Germinal center (tissue), 1 donor: ENCODE measurements at regions not wholly inside any gene's neighbourhood (a gene's known extent, or its start where the extent isn't known, plus 50 kb on each side); places are given as distances from the start of the nearest gene placed in this dataset.

Experiments used
- DNase-seq: peaks from one replicate; pipeline ENCODE4 v3.0.0; 2012; ENCODE audit warnings: mixed read lengths, low spot score

DNA sequence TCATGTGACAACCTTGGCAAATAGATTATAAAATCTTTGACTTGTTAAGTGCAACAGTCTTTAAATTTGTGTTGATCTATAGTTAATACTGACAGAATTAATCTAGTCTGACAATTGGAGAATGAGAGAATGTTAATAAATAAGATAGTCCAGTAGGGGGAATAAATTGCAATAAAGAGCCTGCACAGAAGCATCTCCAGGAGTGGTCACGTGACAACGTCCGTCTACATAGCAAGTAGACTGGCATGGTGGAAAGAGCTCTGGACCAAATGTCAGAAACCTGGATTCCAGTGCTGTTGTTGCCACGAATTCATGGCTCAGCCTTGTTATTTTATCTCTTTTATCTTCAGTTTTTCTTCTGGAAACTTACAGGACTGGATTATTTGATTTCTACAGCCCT lies 436.5 kb downstream of the RAB28 start:
- no peak for DNase-seq

DNA sequence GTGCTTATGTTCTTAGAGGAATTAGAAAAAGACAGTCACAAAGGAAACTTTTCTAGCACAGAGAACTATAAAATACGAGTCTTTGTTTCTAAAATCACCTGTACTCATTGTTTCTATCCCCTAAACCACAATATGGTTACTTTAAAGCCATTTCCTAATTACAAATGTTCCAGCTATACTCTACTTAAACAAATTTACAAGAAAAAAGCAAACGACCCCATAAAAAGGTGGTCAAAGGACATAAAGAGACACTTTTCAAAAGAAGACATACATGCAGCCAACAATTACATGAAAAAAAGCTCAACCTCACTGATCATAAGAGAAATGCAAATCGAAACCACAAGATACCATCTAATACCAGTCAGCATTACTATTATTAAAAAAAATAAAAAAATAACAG lies 447.3 kb downstream of the RAB28 start:
- no peak for DNase-seq

DNA sequence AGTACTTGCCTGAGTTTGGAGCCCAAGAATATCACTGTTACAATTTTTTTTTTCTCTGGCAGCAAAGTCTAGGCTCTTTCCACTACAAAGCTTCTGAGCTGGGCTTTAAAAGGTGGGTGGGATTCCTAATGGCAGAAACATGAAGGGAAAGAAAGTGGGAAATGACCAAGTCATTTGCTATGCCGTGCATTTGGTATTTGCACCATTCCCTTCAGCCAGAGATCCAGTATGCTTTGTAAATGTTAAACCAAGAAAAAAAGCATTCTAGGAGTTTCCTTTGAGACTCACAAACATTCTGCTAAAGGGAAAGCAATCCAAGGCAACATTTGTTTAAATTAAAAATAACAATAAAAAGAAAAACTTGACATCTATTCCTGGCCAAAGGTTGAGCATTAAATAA lies 451.2 kb downstream of the RAB28 start:
- DNase-seq = no peak

DNA sequence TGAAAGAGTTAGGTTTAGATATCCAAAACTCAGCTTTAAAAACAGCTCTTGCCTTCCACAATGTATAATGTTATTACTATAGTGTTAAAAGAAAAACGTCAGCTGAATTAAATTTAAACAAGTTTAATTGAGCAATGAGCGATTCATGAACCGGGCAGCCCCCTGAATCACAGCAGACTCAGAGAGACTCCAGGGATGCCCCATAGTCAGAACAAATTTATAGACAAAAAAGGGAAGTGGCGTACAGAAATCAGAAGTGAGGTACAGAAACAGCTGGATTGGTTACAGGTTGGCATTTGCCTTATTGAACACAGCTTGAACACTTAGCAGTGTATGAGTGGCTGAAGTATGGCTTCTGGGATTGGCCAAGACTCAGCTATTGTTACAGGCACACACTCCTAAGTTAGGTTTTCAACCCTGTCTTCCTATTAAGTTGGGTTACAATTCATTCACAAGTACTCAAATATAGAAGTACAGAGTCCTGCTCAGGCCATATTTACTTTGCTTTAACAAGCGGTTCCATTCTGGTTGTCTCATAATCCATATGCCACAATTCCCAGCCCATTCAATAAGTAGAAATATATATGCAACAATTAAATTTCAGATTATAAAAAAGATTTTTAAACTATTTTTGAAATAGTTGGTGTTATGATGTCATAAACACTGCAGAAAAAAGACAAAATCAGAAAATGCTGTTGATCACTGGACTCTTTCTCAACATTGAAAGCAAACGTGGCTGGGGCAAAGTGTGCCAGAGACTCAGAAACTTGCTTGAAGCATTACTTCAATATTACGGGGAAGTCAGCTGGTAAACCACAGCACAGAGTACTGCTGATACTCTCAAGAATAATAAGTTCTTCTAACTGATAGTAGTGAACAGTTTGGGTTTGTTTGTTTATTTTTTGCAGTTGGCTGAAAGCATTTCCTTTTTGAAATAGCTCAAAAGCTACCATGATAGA lies 459.7 kb downstream of the RAB28 start:
- no peak for DNase-seq

DNA sequence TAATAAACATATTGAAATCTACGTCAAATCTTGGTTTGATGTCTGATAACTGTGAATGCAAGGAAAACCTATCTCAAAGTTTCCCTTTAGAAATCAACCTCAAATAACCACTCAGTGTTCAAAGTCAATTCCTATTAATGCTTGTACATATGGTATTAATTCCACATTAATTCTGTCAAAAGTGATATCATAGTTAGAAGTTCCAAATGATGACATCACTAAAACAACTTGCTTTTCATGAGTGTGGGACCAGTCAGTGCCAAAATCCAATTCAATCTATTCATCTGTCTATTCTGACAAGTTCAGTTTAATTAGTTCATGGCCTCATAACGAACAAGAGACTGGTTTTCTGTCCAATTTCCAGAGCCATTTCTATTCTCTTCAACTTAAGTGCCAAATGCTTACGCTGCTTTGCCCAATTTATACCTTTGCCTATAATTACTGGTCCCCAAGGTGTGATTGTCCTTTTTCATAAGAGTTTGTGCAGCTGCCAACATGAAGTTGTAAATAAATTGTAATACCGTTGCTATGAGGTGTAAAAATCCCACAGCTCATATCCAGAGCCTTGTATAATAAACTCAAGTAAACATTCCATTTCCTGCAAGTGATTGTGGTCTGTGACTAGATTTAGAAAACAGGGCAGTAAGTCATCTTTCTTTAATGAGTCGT lies 476.2 kb downstream of the RAB28 start:
- DNase-seq = no peak

DNA sequence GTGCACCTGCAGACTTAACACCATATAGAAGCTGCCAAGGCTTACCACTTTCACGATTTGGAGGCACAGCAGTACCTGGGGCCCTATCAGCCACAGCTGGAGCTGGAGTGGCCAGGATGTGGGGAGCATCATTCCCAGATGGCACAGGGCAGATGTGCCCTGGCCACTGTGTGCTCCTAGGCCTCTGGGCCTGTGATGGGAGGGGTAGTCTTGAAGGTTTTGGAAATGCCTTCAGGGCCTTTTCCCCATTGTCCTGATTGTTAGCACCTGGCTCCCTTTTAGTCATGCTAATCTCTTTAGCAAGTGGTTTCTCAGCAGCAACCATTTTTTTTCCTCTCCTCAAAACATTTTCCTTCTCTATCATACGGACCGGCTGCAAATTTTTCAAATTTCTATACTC lies 490.2 kb downstream of the RAB28 start:
- no peak for DNase-seq

DNA sequence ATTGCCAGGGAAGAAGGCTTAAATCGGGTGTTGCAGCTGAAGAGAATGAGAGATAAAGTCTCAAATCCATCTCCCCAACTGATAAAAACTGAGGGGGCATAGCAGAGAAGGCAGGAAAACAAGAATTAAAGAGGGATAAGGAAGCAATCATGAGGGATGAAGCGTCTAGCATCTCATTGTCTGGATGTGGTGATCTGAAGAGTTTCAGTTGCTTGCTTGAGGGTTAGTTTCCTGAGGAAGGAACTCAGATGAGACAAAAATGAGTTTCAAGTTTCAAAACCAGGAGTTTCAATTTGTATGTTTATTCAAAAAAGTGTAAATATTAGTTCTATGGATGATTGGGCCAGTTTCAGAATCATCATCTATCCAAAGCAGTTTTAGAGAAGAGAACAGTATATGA lies 496.9 kb downstream of the RAB28 start:
- DNase-seq = no peak

DNA sequence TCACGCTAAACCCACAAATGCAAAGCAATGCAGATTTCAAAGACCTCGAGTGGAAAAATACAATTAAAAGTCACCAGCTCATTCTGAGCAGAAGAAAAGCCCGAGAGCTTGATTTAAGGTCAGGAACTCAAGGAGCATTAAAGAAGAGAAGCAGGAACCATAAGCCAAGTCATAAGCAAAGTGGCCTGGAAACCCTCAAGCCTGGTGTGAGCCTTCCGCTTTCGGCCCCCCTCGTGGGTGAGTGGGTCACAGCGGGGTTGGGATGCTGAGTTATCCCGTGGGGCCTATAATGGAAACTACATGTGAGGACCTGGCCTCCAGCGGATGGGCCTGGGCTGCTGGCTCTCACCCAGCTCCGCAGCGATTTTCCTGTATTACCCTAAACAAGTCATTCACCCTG lies 504.3 kb downstream of the RAB28 start:
- no peak for DNase-seq

DNA sequence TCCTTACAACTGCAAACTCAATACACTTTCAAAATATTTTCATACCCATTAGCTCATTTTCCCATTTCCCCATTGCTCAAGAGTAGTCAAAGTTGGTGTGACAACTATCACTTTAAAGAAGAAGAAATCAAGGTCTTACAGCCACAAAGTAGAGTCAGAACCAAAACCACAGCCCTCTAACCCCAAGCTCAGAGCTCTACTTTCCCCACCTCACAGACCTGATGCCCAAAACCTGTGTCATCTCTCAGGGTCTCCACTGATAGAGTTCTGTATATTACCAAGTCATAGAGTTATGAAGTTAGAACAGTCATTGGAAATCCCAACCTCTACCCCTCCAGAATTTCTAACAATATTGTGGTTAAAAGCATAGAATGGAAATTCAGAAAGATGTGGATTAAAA lies 505.8 kb downstream of the RAB28 start:
- DNase-seq = no peak

DNA sequence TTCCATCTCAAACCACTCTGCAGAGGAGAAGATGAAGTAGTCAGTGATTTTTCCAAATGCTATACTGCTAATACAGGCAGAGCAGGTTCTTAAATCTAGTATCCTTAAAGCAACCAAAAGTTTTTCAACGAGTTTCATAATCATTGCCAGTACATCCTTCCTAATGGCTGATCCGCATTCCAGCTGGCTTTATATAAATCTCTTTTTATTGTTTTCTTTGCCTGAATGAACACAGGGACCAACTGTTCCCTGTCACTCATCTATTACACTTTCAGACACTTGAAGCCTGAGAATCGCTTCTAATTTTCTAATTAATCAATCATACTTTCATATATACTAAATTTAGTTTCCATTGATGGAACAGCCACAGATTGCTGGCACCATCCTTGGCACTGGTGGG lies 508.6 kb downstream of the RAB28 start:
- DNase-seq = no peak

DNA sequence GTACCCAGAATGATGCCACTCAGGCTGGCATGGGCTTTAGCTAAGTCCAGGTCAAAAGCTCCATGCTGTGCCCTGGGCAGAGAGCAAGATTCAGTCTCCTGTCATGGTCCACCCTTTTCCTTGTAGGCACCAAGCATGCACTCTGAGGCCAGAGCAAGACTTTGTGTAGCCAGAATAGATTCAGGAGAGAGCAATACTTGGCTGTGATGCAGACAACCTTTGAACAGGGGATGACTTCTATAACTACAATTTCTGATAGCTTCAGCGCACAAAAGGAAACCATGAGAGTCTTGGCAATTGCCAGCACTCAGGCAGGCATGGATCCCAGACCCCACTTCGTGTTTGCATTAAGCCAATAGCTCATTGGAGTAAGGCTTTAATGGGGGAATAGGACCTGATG lies 510.6 kb downstream of the RAB28 start:
- no peak for DNase-seq

DNA sequence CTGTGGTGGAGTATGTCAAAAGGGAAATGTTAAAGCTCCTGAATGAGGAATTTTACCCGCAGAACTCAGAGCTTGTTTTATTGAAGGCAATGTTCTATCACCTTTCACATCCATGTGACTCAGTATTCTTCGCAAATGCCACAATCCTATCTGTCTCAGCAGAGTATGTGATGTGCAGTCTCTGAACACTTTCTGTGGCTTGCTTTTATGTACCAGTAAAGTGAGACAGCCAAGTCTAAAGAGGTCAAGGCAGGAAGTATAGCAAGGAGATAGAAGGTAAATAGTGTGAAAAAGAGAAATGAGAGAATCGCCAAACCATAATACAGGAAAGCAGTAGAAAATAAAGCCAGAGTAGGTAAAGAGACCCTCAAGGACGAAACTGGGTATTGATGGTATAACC lies 515.8 kb downstream of the RAB28 start:
- no peak for DNase-seq

DNA sequence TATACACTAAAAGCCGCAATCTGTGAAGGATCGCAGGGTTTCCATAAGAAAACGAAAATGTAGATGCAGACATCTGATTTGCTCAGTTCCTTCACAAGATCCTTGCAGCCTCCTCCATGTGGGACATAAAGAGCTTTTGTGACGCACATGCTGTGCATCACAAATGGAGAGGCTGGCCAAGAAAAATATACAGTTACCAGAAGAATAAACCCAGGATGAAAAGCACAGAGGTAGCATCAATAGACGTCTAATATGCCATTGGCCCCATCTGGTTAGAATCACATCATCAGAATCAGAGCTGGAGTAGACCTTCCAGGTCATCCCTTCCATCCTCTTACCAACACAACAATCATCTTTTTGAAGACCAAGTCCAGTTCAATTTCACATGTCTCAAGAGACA lies 517.4 kb downstream of the RAB28 start:
- no peak for DNase-seq

DNA sequence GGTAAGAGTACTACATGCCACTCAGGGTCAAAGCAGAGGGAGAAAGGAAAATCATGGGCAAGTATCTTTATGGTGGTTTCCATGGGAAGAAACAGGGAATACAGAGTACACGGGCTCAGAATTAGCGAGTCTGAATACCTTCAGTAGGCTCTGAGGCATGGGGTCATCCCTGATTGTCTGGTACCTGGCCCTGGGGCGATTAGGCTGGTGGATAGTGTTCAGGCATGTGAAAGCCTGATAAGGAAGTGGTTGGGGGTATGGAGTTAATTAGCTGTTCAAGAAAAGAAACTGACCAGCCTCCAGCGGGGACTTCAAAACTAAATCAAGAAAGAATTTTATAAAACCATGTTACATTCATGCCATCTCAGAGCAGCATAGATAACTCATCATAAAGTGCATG lies 518.8 kb downstream of the RAB28 start:
- no peak for DNase-seq

DNA sequence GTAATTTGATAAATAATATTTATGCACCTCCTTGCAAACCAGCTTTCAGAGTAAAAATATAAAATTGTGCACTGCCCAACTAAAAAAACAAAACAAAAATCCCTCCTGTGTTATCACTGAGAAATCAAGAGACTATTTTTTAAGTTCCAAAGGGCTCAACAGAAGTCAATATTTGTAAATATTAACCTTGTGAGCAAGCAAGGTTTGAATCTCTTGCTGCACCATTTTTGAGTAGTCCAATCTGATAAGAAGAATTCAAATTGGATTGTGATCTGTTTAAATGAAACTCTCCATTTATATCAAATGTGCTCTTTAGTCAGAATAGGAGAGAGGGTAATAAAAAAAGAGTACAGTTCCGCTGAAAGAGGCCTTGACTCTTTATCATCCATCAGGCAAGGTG lies 520.2 kb downstream of the RAB28 start:
- no peak for DNase-seq

DNA sequence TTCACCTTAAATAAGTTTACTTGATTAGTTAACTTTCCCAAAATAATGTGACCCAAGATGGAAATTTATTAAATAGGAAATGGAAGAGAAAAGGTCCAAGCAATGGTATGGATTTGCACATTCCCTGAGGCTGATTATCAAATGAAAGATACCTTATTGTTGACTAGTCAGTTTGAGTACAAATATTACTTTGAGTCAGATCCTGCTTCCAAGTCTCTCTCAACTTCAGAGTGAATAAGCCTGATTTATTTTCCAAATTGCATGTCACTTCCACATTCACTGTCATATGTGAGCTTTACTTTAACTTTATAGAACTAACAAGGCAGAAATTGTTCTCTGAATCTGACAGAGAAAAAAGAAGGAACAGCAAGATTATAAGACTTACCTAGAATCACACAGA lies 520.8 kb downstream of the RAB28 start:
- DNase-seq = no peak

DNA sequence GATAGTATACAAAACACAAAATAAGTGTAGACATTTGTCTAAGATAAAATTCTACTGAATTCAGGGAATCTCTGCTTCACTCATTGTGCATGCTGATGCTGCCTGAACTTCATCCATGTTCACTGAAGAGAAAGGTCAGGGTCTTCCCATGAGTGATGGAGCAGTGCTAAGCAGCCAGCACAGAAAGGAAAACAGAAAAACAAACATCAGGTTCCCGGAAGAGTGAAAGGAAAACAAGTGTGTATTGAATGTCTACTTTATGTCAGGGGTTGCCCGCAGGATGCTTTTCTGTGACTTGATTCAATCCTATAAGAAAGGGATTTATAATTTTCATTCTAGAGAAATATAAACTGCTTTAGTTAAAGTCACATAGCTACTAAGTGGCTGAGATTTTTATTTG lies 522.4 kb downstream of the RAB28 start:
- DNase-seq = no peak

DNA sequence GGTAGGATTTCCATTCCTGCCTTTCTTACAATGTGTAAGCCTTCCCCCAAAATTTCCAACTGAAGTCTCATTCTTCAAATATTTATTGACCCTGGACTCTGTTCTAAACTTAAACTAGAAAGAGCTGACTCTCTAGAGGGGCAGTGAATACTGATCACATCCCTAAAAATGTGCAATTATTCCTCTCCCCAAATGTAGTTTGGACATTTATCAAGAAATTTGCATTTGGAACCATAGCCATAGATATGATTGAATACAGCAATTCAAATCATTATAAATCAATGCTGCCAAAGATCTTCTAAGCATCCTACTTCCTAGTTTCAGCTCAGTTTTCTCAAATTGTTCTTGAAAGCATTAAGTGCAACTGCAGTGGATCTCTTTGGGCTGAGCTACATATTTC lies 525.7 kb downstream of the RAB28 start:
- no peak for DNase-seq

DNA sequence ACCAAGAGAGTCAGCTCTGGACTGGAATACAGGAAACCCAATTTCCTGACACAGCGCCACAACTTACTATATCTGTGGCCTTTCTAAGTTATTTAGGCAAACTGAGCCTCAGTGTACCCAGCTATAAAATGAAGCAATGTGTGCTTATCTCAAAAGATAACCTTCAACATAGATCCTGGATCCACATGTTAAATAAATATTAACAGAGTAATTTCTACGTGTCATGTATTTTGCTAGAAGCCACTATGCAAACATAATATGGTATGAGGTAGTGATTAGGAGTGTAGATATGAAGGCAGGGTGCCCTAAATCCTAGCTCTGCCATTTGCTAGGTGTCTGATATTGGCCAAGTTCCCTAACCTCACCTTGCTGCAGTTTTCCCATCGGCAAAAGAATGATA lies 527.0 kb downstream of the RAB28 start:
- DNase-seq = no peak

DNA sequence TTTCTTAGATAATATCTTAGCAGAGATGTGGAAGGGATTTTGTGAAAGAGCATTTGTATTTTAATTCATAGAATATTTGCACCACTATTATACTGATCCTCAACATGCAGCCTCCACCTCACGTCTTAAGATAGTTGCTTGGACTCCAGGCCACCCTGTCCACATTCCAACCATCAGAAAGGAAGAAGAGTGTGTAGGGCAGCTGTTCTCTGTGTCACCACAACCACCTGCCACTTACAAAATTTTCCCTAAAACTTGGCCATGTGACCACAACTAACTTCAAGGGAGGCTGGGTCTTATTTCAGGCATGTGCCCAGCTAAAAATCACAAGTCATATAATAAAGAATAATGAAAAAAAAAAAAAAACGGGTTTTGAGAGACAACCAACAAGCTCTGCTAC lies 528.1 kb downstream of the RAB28 start:
- DNase-seq = no peak

DNA sequence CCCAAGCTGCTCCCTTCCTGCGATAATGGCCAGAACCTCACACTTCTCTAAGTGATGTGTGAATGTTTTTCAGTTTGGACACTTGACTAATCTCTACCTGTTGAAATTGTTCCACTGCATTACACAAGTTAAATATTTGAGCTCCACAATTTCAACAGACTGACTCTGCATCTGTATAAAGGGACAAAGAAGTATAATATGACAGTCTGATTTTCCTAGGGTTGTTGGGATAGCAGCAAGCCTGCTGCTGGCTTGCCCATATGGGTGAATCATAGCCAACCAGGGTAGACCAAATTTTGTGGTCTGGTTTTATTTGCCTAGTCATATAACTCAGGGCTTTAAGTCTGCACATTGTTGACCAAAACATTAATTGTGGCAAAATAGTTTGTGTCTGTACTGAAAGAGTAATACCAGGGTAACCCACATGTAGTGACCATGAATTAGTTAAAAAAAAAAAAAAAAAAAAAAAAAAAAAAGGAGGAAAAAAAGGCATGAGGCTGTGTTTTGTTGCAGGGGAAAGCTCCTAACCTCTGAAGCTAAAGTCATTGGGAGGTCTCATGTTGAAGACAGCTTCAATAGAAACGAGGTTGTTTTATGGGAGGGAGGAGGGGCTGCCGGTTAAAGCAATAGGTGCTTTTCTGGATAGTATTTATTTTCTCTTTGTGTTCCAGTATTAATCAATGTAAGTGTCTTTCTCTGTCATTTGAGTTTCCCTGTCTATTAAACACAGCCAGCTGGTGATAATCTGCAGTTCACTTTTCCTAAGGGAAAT lies 534.2 kb downstream of the RAB28 start:
- DNase-seq = no peak

DNA sequence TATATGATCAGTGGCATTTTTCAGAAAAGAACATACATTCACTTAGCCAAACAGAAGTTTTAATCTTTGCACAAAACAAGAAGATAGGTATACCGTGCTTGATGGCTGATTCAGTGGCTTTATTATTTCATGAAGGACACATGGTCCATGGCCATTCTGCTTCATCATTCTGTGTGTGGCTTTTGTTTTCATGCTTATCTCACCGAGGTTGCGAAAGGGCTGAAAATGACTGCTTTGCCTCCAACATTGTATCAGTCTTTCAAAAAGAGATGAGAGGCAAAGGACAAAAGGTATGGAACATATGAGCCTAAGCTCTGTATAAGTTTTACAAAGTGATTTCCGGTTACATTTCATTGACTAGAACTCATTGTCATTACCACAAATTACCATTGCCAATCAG lies 541.1 kb downstream of the RAB28 start:
- DNase-seq = no peak

DNA sequence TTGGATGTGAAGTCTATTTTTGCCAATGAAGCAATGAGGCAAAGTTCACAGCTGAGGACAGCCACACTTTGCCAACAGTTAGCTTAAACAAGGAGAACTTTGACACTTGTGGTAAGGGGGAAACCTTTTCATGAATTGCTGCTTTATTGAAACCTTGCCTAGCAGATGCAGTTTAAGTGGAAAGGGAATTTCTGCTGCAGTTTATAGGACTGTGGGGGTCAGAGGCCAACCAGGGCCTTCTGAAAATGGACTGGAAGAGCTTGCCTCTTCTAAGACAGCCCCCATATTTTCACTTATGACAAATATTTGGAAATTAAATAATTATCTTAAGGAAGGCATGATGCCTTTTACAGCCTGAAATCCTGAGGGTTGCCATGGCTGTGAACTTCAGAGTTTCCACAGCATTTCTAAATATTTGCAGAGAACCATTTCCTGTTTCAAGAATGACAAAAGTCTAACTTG lies 550.3 kb downstream of the RAB28 start:
- no peak for DNase-seq
